T-cell (primary cell): ENCODE measurements at regions not wholly inside any gene's neighbourhood (a gene's known extent, or its start where the extent isn't known, plus 50 kb on each side); places are given as distances from the start of the nearest gene placed in this dataset.

ENCODE experiments used
- ATAC-seq, 4 experiments: fragments of 200-7000 bp in 3 of 4; fragments of 150-1000 bp in 1 of 4; cut with Tn5 transposase; replicated peaks in 1 of 4; 1 replicate in 3 of 4; 2 replicates in 1 of 4; pipeline ENCODE4 v1.10.0; 2021; ENCODE audit warnings: moderate library complexity in 3 of 4, mild to moderate bottlenecking in 2 of 4, moderate number of reproducible peaks in 1 of 4
- CTCF ChIA-PET, 2 donors: fragments of 300-600 bp; sonication (Branson Sonifier 250); formaldehyde crosslinking; loops; one replicate each; lab custom pipeline; 2022; ENCODE audit warnings: antibody characterized with exemption in 2 of 2; lab: Charles Lee
- POLR2A ChIA-PET, 2 donors: fragments of 300-600 bp; sonication (Branson Sonifier 250); formaldehyde crosslinking; loops; one replicate each; lab custom pipeline; 2022; ENCODE audit warnings: antibody characterized with exemption in 2 of 2; lab: Charles Lee
- DNase-seq, 35 experiments: peaks; one replicate each; pipeline versions ENCODE4 v3.0.0 to v3.0.0-alpha.2; 2013 to 2023
- H3K27ac ChIP-seq: one replicate; pipeline ENCODE4 v1.5.1; 2013; ENCODE audit warnings: low read length
- H3K27me3 ChIP-seq, 2 experiments: replicated peaks in 1 of 2; 1 replicate in 1 of 2; 2 replicates in 1 of 2; pipeline versions ENCODE4 v1.6.1 to v1.7.0; 2013; ENCODE audit warnings: low read length in 1 of 2, mixed read lengths in 1 of 2; ENCODE audit not compliant: control insufficient read depth in 2 of 2, insufficient read depth in 2 of 2; ENCODE audit errors: extremely low read depth in 1 of 2
- H3K36me3 ChIP-seq, 2 donors: 1 replicate in 1 of 2; 2 replicates in 1 of 2; pipeline versions ENCODE4 v1.6.1 to v1.7.0; 2013; ENCODE audit warnings: low read length in 1 of 2; ENCODE audit not compliant: control insufficient read depth in 2 of 2, insufficient read depth in 1 of 2; ENCODE audit errors: extremely low read depth in 1 of 2
- H3K4me1 ChIP-seq, 2 experiments: 1 replicate in 1 of 2; 2 replicates in 1 of 2; pipeline versions ENCODE4 v1.6.1 to v1.7.0; 2013; ENCODE audit warnings: low read length in 2 of 2, mixed read lengths in 1 of 2; ENCODE audit not compliant: insufficient read depth in 2 of 2, control insufficient read depth in 1 of 2; ENCODE audit errors: extremely low read depth in 1 of 2
- H3K4me3 ChIP-seq, 2 donors: 1 replicate in 1 of 2; 2 replicates in 1 of 2; pipeline versions ENCODE4 v1.5.1 to v1.7.0; 2013; ENCODE audit warnings: mild to moderate bottlenecking in 2 of 2, low read length in 1 of 2, moderate library complexity in 1 of 2; ENCODE audit not compliant: control insufficient read depth in 1 of 2; ENCODE audit errors: extremely low read depth in 1 of 2
- H3K9me3 ChIP-seq: 2 replicates; pipeline ENCODE4 v1.7.0; 2013
- H3K27ac Mint-ChIP-seq, 2 donors: one replicate each; pipeline ENCODE4 v1.8.0; 2020 to 2021; ENCODE audit warnings: mild to moderate bottlenecking in 2 of 2, mixed read lengths in 2 of 2
- H3K27me3 Mint-ChIP-seq, 2 donors: one replicate each; pipeline ENCODE4 v1.8.0; 2021 to 2022; ENCODE audit warnings: mixed read lengths in 2 of 2
- H3K36me3 Mint-ChIP-seq: one replicate; pipeline ENCODE4 v1.8.0; 2021; ENCODE audit warnings: mixed read lengths
- H3K4me1 Mint-ChIP-seq, 3 donors: one replicate each; pipeline ENCODE4 v1.8.0; 2020 to 2022; ENCODE audit warnings: mixed read lengths in 3 of 3, mild to moderate bottlenecking in 1 of 3
- H3K4me3 Mint-ChIP-seq, 3 donors: one replicate each; pipeline ENCODE4 v1.8.0; 2020 to 2022; ENCODE audit warnings: mild to moderate bottlenecking in 3 of 3, mixed read lengths in 3 of 3, moderate library complexity in 3 of 3
- H3K9me3 Mint-ChIP-seq, 3 donors: one replicate each; pipeline ENCODE4 v1.8.0; 2020 to 2022; ENCODE audit warnings: mixed read lengths in 3 of 3
- WGBS: methylation state at CpG from one replicate; pipeline ENCODE4 v1.1.5; 2013; ENCODE audit warnings: missing lambda C conversion rate; ENCODE audit not compliant: insufficient coverage; 5-methylcytosine and 5-hydroxymethylcytosine counted together

DNA sequence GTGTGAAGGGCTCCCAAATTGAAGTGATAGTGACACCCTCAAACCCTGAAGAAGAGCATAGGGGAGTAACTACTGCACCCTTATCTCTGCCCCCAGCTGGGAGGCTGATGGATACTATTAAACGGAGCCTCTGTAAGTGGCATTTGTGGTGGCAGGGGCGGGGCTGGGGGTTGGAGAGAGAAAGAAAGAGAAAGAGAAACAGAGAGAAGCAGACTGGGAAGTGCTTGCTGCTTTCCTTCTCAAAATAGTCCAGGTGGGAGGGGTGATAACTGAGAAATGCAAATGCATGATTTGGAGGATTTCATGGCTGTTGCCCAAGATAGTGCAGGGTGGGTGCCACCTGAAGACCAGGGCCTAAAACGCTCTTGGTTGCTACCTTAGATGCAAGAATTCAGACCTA, 253.5 kb upstream of the GATB start:
- ATAC-seq (peak; percentile 34 to 62 (median 54)), DNase-seq (peak in 29 of 35 experiments; percentile 10 to 51 (median 27))
- ChIA-PET POLR2A (no interaction called here), CTCF (no interaction called here)
- Histone ChIP-seq H3K4me1 (peaks cover 20 to 50% of the 10 kb centered on the region in 2 experiments), H3K4me3 (no peak overlapping the region), H3K27ac (peak overlapping the region; percentile 19), H3K9me3 (no peaks in the 10 kb centered on the region), H3K36me3 (no peaks in the 10 kb centered on the region), H3K27me3 (no peaks in the 10 kb centered on the region)
- peak overlapping the region; percentile 5 to 57 (median 47) for H3K4me3 Mint-ChIP-seq
- 0% methylated on average over 2 of the region's 3 CpGs for WGBS
- H3K9me3 Mint-ChIP-seq = no peaks in the 10 kb centered on the region
- H3K27ac Mint-ChIP-seq = peak overlapping the region; percentile 83 to 87
- H3K4me1 Mint-ChIP-seq = peaks cover 58% of the 10 kb centered on the region in 3 donors
- no peaks in the 10 kb centered on the region for H3K36me3 Mint-ChIP-seq
- no peaks in the 10 kb centered on the region for H3K27me3 Mint-ChIP-seq

DNA sequence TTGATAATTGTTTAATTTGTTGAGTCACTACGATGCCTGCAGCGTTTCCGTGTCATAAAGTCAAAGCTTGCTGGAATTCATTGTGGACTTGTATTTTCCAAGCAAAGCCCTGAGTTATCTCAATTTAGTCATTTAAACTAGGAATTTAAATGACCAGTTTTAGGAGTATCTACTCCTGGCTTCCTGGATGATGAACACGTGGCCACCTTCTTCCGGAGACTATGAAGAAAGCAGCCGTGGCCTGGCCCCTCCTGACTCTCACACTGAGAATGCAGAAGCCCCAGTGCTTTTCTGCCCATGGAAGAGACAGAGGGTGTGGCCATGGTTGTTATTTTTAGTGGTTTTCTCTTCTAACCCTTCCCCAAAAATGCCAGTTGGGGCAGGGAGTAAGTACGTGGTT, 250.7 kb upstream of the GATB start:
- no peaks in the 10 kb centered on the region for H3K27me3 ChIP-seq
- no peaks in the 10 kb centered on the region for H3K36me3 ChIP-seq
- no peaks in the 10 kb centered on the region for H3K9me3 Mint-ChIP-seq
- ChIA-PET POLR2A (interaction anchor here in 1 of 2 donors (0.6 kb wide), 1 partner anchor 102 kb away, joined by 3 read pairs; no protein-coding TSS in a partner anchor), CTCF (no interaction called here)
- 79% methylated on average over 4 of the region's 7 CpGs for WGBS
- no peak overlapping the region for H3K27ac ChIP-seq
- peaks cover 58 to 63% (median 62%) of the 10 kb centered on the region in 3 donors for H3K4me1 Mint-ChIP-seq
- ATAC-seq = no peak
- no peaks in the 10 kb centered on the region for H3K36me3 Mint-ChIP-seq
- H3K9me3 ChIP-seq = no peaks in the 10 kb centered on the region
- no peaks in the 10 kb centered on the region for H3K27me3 Mint-ChIP-seq
- peak overlapping the region in 1 of 3 donors; percentile 63 for H3K4me3 Mint-ChIP-seq
- H3K27ac Mint-ChIP-seq = peak overlapping the region; percentile 83 to 90
- no peak overlapping the region for H3K4me3 ChIP-seq
- DNase-seq = no peak
- peaks cover 23 to 50% of the 10 kb centered on the region in 2 experiments for H3K4me1 ChIP-seq

DNA sequence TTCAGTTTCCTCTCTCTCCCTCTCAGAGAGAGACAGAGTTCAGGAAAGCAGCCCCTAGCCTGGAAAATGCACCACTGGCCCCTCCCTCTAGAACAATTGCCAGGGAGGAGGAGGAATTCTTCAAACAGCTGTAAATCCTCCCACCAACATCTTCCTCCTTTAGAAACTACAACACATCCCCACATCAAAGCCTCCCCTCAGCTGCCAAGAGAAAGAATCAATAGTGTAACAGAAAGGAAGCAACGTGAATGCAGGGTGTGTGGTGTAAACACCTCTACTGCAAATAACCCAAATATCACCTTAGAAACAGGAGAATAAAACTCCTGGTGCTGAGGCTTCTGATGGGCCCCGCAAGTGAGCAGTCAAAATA, 249.9 kb upstream of the GATB start:
- peaks cover 23 to 50% of the 10 kb centered on the region in 2 experiments for H3K4me1 ChIP-seq
- H3K4me3 ChIP-seq = no peak overlapping the region
- CTCF ChIA-PET = no interaction called here
- H3K27ac Mint-ChIP-seq = peak overlapping the region; percentile 88 to 90
- H3K36me3 ChIP-seq = no peaks in the 10 kb centered on the region
- no peaks in the 10 kb centered on the region for H3K27me3 ChIP-seq
- POLR2A ChIA-PET = no interaction called here
- no peaks in the 10 kb centered on the region for H3K27me3 Mint-ChIP-seq
- ATAC-seq = peak; percentile 64 to 98 (median 90)
- no peaks in the 10 kb centered on the region for H3K36me3 Mint-ChIP-seq
- DNase-seq = peak in 33 of 35 experiments; percentile 4 to 63 (median 26)
- 0% methylated on average over 1 of the region's 2 CpGs for WGBS
- peak overlapping the region; percentile 19 to 63 (median 32) for H3K4me3 Mint-ChIP-seq
- no peaks in the 10 kb centered on the region for H3K9me3 Mint-ChIP-seq
- H3K4me1 Mint-ChIP-seq = peaks cover 51 to 62% (median 61%) of the 10 kb centered on the region in 3 donors
- H3K9me3 ChIP-seq = no peaks in the 10 kb centered on the region
- H3K27ac ChIP-seq = peak overlapping the region; percentile 33

DNA sequence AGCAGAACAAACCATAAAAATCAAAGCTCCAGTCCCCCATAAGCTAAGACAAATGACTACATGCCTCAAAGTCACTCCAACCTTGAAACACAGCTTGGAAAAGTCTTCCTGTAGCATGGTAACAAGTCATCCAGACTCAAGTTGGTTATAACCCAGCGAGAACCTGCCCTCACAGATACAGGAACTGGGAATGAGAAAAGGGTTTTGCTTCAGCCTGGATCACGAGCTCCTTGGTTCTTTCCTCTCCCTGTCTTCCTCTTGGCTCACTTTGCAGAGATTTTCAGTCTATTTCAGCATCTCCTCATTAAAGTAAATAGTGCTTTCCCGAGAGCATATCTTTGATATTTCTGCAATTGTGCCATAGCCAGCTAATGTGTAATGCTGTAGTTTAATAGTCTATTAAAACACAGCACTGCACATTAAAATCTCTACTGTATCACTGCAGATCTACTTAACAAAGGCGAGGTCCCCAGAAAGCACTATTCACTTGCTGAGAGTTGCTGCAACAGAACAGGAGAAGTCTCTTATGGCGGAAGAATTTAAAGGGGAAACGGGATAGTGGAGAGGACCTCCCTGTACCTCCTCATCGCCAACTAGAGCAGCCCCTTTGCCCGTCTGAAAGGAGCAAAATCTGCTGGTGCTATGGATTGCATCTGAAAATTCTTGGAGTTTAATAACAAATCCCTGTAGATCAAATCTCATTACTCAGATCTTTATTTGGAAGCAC, 249.3 kb upstream of the GATB start:
- whole genome bisulfite sequencing = 83% methylated on average over 1 of the region's 8 CpGs
- CTCF ChIA-PET = no interaction called here
- POLR2A ChIA-PET = interaction anchor here in 1 of 2 donors (0.6 kb wide), 2 partner anchors 14 to 371 kb away, joined by 3 to 5 read pairs; no protein-coding TSS in a partner anchor
- H3K27me3 ChIP-seq = no peaks in the 10 kb centered on the region
- peaks cover 51 to 58% (median 58%) of the 10 kb centered on the region in 3 donors for H3K4me1 Mint-ChIP-seq
- H3K27ac Mint-ChIP-seq = peak overlapping the region; percentile 88 to 90
- no peaks in the 10 kb centered on the region for H3K9me3 ChIP-seq
- peak overlapping the region in 1 of 3 donors; percentile 63 for H3K4me3 Mint-ChIP-seq
- ATAC-seq (no peak), DNase-seq (no peak)
- H3K4me1 ChIP-seq = peaks cover 23 to 50% of the 10 kb centered on the region in 2 experiments
- H3K4me3 ChIP-seq = no peak overlapping the region
- H3K9me3 Mint-ChIP-seq = no peaks in the 10 kb centered on the region
- peak overlapping the region; percentile 33 for H3K27ac ChIP-seq
- no peaks in the 10 kb centered on the region for H3K27me3 Mint-ChIP-seq
- no peaks in the 10 kb centered on the region for H3K36me3 Mint-ChIP-seq
- H3K36me3 ChIP-seq = no peaks in the 10 kb centered on the region

DNA sequence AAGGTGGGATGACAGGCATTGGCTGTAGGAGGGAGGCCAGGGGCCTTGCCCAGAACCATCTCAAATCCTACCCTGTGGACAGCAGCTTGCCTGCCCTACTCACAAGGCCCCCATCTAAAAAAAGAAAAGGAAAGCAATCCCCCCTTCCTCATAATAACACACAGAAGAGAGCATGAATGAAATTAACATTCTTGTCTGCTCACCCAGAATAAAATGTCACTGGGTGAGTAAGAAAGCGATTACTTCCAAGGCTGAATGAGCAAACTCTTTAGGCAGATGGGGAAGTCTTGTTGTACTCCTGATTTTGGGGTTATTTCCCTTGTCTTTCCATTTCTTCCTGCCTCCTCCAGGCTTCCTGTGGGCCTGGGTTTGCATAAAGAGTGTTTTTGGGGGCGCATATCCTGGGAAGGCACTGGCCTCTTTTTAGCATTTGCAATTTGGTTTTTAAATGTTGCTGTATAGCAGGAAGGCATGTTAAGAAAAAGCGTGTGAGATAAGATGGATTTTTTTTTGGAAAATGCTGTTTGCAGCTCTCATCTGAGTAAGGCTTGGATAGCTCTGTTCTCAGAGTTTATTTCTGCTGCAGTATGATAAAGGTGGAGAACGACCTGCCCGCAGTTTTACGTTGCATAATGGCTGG, 248.3 kb upstream of the GATB start:
- Mint-ChIP-seq H3K27me3 (no peaks in the 10 kb centered on the region), H3K36me3 (no peaks in the 10 kb centered on the region), H3K4me3 (no peak overlapping the region), H3K9me3 (no peaks in the 10 kb centered on the region), H3K27ac (no peak overlapping the region), H3K4me1 (peaks cover 42 to 49% (median 48%) of the 10 kb centered on the region in 3 donors)
- H3K9me3 ChIP-seq = no peaks in the 10 kb centered on the region
- H3K27ac ChIP-seq = no peak overlapping the region
- no peaks in the 10 kb centered on the region for H3K36me3 ChIP-seq
- WGBS = 100% methylated on average over 2 of the region's 6 CpGs
- CTCF ChIA-PET = interaction anchor here in 1 of 2 donors (0.5 kb wide), 1 partner anchor 368 kb away, joined by 3 read pairs; no protein-coding TSS in a partner anchor
- H3K4me3 ChIP-seq = no peak overlapping the region
- H3K4me1 ChIP-seq = peaks cover 23 to 41% of the 10 kb centered on the region in 2 experiments
- ATAC-seq = no peak
- POLR2A ChIA-PET = interaction anchor here in 1 of 2 donors (0.6 kb wide), 2 partner anchors 13 to 372 kb away, joined by 3 to 5 read pairs; no protein-coding TSS in a partner anchor
- DNase-seq = no peak
- peaks cover 0 to 3% of the 10 kb centered on the region in 2 experiments for H3K27me3 ChIP-seq

DNA sequence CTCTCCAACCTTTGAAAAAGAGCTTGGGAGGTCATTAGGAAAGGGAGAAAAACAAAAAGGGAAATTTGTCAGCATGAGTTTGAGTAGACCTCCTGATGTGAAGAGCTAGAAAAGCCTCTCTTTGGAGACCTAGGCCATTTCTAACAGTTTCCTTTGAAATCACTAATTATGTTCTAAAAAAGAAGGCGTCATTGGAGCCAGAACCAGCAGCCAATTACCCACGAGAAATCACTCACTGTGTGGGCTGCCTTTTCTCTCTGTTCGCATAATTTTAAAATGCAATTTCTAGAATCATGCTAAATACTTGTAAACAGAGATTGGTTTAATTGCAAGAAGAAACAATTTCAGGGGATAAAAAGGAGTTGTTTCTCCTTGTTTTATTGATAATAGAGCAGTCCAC, 246.3 kb upstream of the GATB start:
- Mint-ChIP-seq H3K4me3 (no peak overlapping the region), H3K36me3 (no peaks in the 10 kb centered on the region), H3K4me1 (peaks cover 44 to 46% (median 46%) of the 10 kb centered on the region in 3 donors), H3K27me3 (no peaks in the 10 kb centered on the region), H3K27ac (no peak overlapping the region), H3K9me3 (no peaks in the 10 kb centered on the region)
- no peak for ATAC-seq
- no peaks in the 10 kb centered on the region for H3K9me3 ChIP-seq
- no peak overlapping the region for H3K4me3 ChIP-seq
- peaks cover 27 to 33% of the 10 kb centered on the region in 2 experiments for H3K4me1 ChIP-seq
- ChIA-PET CTCF (no interaction called here), POLR2A (no interaction called here)
- H3K27me3 ChIP-seq = peaks cover 0 to 3% of the 10 kb centered on the region in 2 experiments
- no peaks in the 10 kb centered on the region for H3K36me3 ChIP-seq
- DNase-seq = no peak
- WGBS = 80% methylated on average over 1 of the region's 3 CpGs
- no peak overlapping the region for H3K27ac ChIP-seq
